ENCODE measurements at regions not wholly inside any gene's neighbourhood (a gene's known extent, or its start where the extent isn't known, plus 50 kb on each side); places are given as distances from the start of the nearest gene placed in this dataset.

DNA sequence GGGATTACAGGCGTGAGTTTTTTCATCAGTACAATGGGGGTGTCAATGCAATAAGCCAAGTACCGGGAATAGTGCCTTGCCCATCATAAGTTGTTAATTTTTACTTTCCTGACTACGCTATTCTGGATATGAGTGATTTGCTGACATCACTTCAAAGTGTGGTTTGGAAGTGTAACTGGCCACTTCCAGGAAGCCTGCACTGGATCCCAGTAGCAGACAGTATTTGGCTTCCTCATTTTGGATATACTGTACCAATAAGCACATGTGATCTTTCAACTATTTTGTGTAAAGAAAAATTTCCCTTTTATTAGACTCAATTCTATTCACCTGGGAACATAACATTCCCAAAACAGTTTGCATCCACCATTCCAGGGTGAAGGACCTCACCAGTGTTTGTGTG, 417.7 kb upstream of the KLF4 start:
- TF ChIP-seq POLR2A (IDR thresholded peaks at IDR 0.05; ENCODE audit: low read length) (no peak), GATA1 (IDR thresholded peaks at IDR 0.05; ENCODE audit: low read depth, low read length) (no peak)

Measured in erythroblast (primary cell).